ENCODE measurements at regions not wholly inside any gene's neighbourhood (a gene's known extent, or its start where the extent isn't known, plus 50 kb on each side); places are given as distances from the start of the nearest gene placed in this dataset.

GRCh38 chr7:47083476-47084250 is 498.2 kb downstream of the TNS3 start:
- intact Hi-C loops (cut with DNase I), result no loop called here
- TF ChIP-seq POLR2A (IDR thresholded peaks at IDR 0.05), result no peak
- TF ChIP-seq POLR2AphosphoS5 (IDR thresholded peaks at IDR 0.05; ENCODE audit: insufficient read depth in 1 of 2, low read depth in 1 of 2), result no peak
- no peak for TF ChIP-seq CTCF (IDR thresholded peaks at IDR 0.05)
- Histone ChIP-seq H3K4me1 (peaks cover 6% of the 10 kb centered on the region), H3K27ac (no peak overlapping the region), H3K9me3 (no peaks in the 10 kb centered on the region), H3K36me3 (no peaks in the 10 kb centered on the region), H3K27me3 (no peaks in the 10 kb centered on the region), H3K4me3 (no peak overlapping the region)
- no peak for DNase-seq (ENCODE audit: extremely low spot score in 2 of 2)

- no peak for DNase-seq (ENCODE audit: extremely low spot score in 2 of 2)
- H3K9me3 ChIP-seq, result no peaks in the 10 kb centered on the region
- H3K27ac ChIP-seq, result peak overlapping the region; percentile 14
- TF ChIP-seq CTCF (IDR thresholded peaks at IDR 0.05), result no peak
- no peak for TF ChIP-seq POLR2AphosphoS5 (IDR thresholded peaks at IDR 0.05; ENCODE audit: insufficient read depth in 1 of 2, low read depth in 1 of 2)
- no peak for TF ChIP-seq POLR2A (IDR thresholded peaks at IDR 0.05)
- intact Hi-C loops (cut with DNase I), result no loop called here
- no peaks in the 10 kb centered on the region for H3K27me3 ChIP-seq
- no peak overlapping the region for H3K4me3 ChIP-seq
- no peaks in the 10 kb centered on the region for H3K36me3 ChIP-seq
- H3K4me1 ChIP-seq, result no peaks in the 10 kb centered on the region
Measured at GRCh38 chr7:47080816-47081215, 501.1 kb downstream of the TNS3 start.

- TF ChIP-seq POLR2AphosphoS5 (IDR thresholded peaks at IDR 0.05; ENCODE audit: insufficient read depth in 1 of 2, low read depth in 1 of 2) (no peak), POLR2A (IDR thresholded peaks at IDR 0.05) (no peak), CTCF (IDR thresholded peaks at IDR 0.05) (no peak)
- H3K9me3 ChIP-seq, result no peaks in the 10 kb centered on the region
- intact Hi-C loops (cut with DNase I), result no loop called here
- H3K4me3 ChIP-seq, result no peak overlapping the region
- DNase-seq (ENCODE audit: extremely low spot score in 2 of 2), result no peak
- H3K27me3 ChIP-seq, result no peaks in the 10 kb centered on the region
- H3K4me1 ChIP-seq, result peaks cover 8% of the 10 kb centered on the region
- no peaks in the 10 kb centered on the region for H3K36me3 ChIP-seq
- H3K27ac ChIP-seq, result no peak overlapping the region
Measured at GRCh38 chr7:47078241-47078640, 503.7 kb downstream of the TNS3 start.

- no peak for DNase-seq (ENCODE audit: extremely low spot score in 2 of 2)
- H3K27ac ChIP-seq, result no peak overlapping the region
- H3K36me3 ChIP-seq, result no peaks in the 10 kb centered on the region
- peaks cover 8% of the 10 kb centered on the region for H3K4me1 ChIP-seq
- H3K4me3 ChIP-seq, result no peak overlapping the region
- H3K27me3 ChIP-seq, result no peaks in the 10 kb centered on the region
- H3K9me3 ChIP-seq, result no peaks in the 10 kb centered on the region
- intact Hi-C loops (cut with DNase I), result no loop called here
- TF ChIP-seq CTCF (IDR thresholded peaks at IDR 0.05), result no peak
- TF ChIP-seq POLR2A (IDR thresholded peaks at IDR 0.05), result no peak
- no peak for TF ChIP-seq POLR2AphosphoS5 (IDR thresholded peaks at IDR 0.05; ENCODE audit: insufficient read depth in 1 of 2, low read depth in 1 of 2)
Measured at GRCh38 chr7:47074702-47075153, 507.2 kb downstream of the TNS3 start.

GRCh38 chr7:47073284-47073683 is 508.6 kb downstream of the TNS3 start:
- Histone ChIP-seq H3K4me3 (no peak overlapping the region), H3K9me3 (no peaks in the 10 kb centered on the region), H3K4me1 (peaks cover 8% of the 10 kb centered on the region), H3K27me3 (no peaks in the 10 kb centered on the region), H3K27ac (no peak overlapping the region), H3K36me3 (no peaks in the 10 kb centered on the region)
- intact Hi-C loops (cut with DNase I), result no loop called here
- TF ChIP-seq CTCF (IDR thresholded peaks at IDR 0.05) (no peak), POLR2A (IDR thresholded peaks at IDR 0.05) (no peak)
- no peak for DNase-seq (ENCODE audit: extremely low spot score in 2 of 2)
